ENCODE measurements at regions not wholly inside any gene's neighbourhood (a gene's known extent, or its start where the extent isn't known, plus 50 kb on each side); places are given as distances from the start of the nearest gene placed in this dataset.
"Not testable (repeated sequence)": the region's sequence is repeated elsewhere in the genome, so short reads cannot be mapped to it uniquely, and the experiment has no call there.

DNA sequence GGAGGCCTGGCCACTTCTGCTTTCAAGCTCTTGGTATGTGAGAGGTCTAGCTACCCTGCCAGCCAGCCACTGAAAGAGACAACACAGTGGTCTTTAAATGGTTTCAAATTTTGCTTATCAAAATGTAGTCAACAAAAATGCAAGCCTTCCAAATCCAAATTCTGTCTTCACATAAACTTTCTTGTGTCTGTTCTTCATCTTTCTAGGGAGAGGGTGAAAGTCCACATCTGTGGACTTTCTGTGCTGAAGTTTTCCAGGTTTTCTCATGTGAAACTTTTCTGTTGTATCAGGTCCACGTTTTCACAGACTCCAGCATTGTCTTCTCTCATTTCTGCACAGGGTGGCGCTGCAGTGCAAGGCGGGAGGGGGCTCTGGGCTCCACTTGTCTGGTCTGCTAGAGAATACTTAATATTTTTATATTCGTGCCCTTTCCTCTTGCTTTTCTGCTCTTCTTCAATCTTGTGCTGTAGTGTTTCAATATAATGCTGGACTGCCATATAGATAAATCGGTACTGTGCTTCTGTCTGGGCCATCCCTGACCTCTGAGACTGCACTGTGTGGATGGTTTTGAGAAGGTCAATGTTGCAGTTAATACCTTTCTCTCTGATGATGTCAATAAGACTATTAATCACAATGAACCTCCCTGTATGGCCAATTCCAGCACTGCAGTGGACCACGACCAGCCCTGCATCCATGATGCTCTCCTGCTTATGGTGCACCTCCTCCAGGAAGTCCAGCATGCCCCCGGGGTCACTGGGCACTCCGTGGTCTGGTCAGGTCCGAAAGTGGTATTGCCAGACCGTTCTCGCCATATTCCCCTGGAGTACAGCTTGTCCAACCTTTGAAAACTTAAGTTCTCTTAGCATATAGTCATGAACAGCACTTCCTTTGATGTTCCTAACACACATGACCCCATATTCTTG lies 161.6 kb upstream of the TNFAIP3 start:
- peak overlapping the region; percentile 92 for H3K27ac Mint-ChIP-seq
- peak; percentile 54 to 81 (median 66) for DNase-seq
- peak; percentile 26 for ATAC-seq
- H3K4me3 Mint-ChIP-seq = peak overlapping the region; percentile 19
- H3K9me3 ChIP-seq (ENCODE audit: control insufficient read depth, low read length, poor library complexity, severe bottlenecking) = no peaks in the 10 kb centered on the region
- peaks cover 11% of the 10 kb centered on the region for H3K27me3 Mint-ChIP-seq
- peaks cover 41% of the 10 kb centered on the region for H3K4me1 Mint-ChIP-seq
- peaks cover 6% of the 10 kb centered on the region for H3K36me3 Mint-ChIP-seq (ENCODE audit: low read depth)

DNA sequence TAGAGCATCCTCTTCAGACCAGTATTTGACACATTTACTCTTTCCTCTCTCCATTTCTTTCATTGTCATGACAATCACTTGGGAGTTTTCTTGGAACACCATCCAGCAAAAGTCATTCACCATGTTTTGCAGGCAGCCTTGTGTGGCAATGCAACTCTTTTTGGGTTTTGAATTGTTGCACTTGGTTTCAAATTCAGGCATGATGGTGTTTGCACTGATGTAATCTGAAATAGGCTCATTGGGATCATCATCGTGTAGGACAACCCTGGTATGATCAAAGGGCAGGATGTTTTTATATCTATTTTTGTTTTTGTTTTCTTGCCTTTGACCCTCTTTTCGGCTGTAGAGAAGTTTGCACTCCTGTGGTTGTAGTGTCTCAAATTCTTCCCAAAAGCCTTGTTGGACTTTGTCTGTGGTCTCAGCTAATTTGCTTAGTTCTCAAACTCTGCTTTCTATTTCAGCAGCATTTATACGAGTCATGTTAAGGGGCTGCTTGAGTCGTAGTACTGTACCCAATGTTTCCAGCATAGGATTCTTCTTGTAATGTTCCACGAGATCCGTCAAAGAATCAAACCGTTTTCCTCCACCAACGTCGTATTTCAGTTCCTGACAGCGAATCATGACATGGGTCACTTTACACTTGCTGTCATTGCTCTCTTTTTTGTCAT lies 160.8 kb upstream of the TNFAIP3 start:
- H3K4me1 Mint-ChIP-seq = peaks cover 43% of the 10 kb centered on the region
- peaks cover 6% of the 10 kb centered on the region for H3K27me3 Mint-ChIP-seq
- ATAC-seq (no peak), DNase-seq (no peak)
- peak overlapping the region; percentile 55 for H3K4me3 Mint-ChIP-seq
- H3K9me3 ChIP-seq (ENCODE audit: control insufficient read depth, low read length, poor library complexity, severe bottlenecking) = no peaks in the 10 kb centered on the region
- H3K27ac Mint-ChIP-seq = peak overlapping the region; percentile 92
- H3K36me3 Mint-ChIP-seq (ENCODE audit: low read depth) = peaks cover 6% of the 10 kb centered on the region

DNA sequence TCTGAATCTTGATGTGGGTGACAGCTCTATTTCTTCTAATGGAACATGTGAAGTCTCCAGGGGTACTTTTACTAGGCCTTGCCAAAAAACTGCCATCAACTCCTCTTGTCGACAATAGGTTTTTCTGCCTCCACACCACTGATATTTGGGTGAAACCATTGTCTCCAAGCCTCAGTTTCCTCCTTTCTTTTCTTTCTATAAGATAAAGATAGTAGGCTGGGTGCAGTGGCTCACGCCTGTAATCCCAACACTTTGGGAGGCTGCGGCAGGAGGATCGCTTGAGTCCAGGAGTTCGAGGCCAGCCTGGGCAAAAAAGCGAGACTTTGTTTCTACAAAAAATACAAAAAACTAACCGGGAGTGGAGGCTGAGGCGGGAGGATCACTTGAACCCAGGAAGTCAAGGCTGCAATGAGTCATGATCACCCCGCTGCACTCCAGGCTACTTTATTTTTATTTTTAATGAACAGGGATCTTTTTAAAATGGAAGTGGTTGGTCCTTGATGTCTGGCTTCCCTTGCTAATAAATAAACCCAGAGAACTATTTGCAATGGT lies 159.9 kb upstream of the TNFAIP3 start:
- ATAC-seq (no peak), DNase-seq (no peak)
- peak overlapping the region; percentile 59 for H3K4me3 Mint-ChIP-seq
- peak overlapping the region; percentile 92 for H3K27ac Mint-ChIP-seq
- H3K4me1 Mint-ChIP-seq = peaks cover 41% of the 10 kb centered on the region
- H3K36me3 Mint-ChIP-seq (ENCODE audit: low read depth) = peaks cover 6% of the 10 kb centered on the region
- no peaks in the 10 kb centered on the region for H3K27me3 Mint-ChIP-seq
- H3K9me3 ChIP-seq (ENCODE audit: control insufficient read depth, low read length, poor library complexity, severe bottlenecking) = no peaks in the 10 kb centered on the region

DNA sequence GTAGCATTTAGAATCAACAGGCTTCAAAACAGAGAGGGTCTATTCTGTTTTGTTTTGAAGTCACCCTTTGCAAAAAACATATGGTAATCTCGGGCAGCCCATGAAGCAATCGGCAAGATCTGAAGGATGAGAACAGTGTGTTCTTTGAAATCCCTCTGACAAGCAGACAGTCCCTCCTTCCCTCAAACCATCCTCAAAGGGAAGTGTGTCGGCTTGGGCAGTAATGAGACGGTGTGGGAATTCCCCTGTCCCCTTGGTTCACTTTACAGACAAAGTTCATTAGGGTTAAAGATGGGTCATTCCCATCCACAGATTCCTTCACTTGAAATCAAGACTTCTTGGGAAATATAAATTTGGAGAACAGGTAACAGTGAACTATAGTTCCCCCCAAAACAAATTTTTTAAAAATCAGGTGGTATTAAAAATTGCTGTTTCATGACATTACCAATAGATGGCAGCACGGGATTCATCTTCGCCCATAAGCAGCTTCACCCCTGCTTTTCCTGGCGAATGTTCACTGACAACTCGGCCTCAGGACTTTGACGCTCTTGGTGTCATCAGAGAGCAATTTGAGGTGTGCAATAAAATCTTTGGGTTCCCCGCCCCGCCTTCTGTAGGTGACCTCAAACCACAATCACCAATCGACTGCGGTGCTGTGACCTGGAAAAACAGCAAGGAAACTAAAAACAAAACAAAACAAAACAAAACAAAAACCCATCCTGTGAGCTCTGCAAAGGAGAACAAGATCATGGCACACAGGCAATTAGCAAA lies 159.3 kb upstream of the TNFAIP3 start:
- Mint-ChIP-seq H3K27me3 (no peaks in the 10 kb centered on the region), H3K4me3 (peak overlapping the region; percentile 59), H3K4me1 (peaks cover 41% of the 10 kb centered on the region), H3K27ac (peak overlapping the region; percentile 92), H3K36me3 (ENCODE audit: low read depth) (peaks cover 6% of the 10 kb centered on the region)
- DNase-seq = peak; percentile 66 to 84 (median 74)
- ATAC-seq = peak; percentile 76
- H3K9me3 ChIP-seq (ENCODE audit: control insufficient read depth, low read length, poor library complexity, severe bottlenecking) = no peaks in the 10 kb centered on the region

DNA sequence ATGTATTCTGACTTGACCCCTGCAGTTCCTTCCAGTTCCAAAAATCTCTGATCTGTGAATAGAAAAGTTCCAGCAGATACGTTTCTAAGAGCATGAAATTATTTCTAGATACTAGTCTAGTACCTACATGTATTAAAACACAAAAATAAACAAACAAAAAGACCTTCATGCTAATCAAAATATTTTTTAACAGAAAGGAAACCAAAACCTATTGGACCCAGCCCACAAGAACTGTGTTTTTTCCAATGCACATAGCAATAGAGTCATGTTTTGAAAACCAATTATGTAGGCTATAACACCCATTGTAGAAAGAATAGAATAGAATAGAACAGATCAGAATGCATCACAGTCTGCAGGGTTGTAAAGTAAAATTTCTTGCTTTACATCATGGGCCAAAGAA lies 158.6 kb upstream of the TNFAIP3 start:
- H3K4me1 Mint-ChIP-seq = peaks cover 38% of the 10 kb centered on the region
- DNase-seq (no peak), ATAC-seq (peak; percentile 28)
- peak overlapping the region; percentile 92 for H3K27ac Mint-ChIP-seq
- no peaks in the 10 kb centered on the region for H3K9me3 ChIP-seq (ENCODE audit: control insufficient read depth, low read length, poor library complexity, severe bottlenecking)
- H3K27me3 Mint-ChIP-seq = no peaks in the 10 kb centered on the region
- peaks cover 6% of the 10 kb centered on the region for H3K36me3 Mint-ChIP-seq (ENCODE audit: low read depth)
- H3K4me3 Mint-ChIP-seq = peak overlapping the region; percentile 65

DNA sequence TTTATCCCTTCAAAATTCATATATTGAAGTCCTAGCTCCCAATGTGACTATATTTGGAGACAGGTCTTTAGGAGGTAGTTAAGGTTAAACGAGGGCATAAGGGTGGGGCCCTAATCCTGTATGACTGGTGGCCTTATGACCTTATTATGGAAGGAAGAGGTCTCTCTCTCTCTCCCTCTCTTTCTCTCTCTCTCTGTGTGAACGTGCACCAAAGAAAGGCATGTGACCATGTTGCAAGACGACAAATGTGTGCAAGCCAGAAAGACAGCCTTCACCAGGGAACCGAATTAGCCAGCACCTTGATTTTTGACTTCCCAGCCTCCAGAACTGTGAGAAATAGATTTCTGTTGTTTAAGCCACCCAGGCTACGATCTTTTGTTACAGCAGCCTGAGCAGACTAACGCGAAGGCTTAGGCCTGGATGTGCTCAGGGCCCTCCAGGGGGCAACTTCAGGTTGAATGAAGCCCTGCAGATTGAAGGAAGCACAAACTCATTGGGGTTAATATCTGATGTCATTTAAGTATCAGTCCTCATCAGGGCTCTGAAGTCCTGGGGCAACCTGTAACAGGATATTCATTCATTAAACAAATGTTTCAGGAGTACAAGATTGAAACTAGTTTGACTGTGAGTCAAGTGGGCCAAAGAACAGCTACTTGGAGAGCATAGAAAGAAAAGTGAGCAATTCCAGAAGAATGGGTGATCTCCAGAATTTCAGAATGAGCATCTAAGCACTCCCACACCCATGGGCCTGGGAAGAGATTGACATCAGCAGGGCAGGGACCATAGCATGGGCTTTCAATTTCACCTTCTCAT lies 157.4 kb upstream of the TNFAIP3 start:
- H3K9me3 ChIP-seq (ENCODE audit: control insufficient read depth, low read length, poor library complexity, severe bottlenecking) = no peaks in the 10 kb centered on the region
- ATAC-seq (no peak), DNase-seq (no peak)
- peak overlapping the region; percentile 47 for H3K4me3 Mint-ChIP-seq
- H3K4me1 Mint-ChIP-seq = peaks cover 44% of the 10 kb centered on the region
- peak overlapping the region; percentile 92 for H3K27ac Mint-ChIP-seq
- no peaks in the 10 kb centered on the region for H3K27me3 Mint-ChIP-seq
- H3K36me3 Mint-ChIP-seq (ENCODE audit: low read depth) = peaks cover 6% of the 10 kb centered on the region

DNA sequence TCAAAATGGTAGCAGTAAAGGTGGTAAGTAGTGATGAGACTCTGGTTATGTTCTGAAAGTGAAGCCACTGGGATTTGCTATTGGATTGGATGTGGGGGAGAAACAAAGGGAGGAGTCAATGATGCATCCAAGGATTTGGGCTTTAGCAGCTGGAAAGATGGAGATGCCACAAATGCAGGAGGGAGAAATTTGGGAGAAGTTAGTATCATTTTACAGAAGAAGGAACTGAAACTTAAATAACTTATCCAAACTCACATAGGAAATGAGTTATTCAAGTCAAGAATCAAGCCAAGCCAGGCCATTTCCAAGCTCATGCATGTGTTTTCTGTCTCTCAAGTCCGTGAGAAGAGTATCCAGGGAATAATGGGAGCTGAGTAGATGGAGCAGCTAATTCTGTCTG lies 155.1 kb upstream of the TNFAIP3 start:
- Mint-ChIP-seq H3K27me3 (no peaks in the 10 kb centered on the region), H3K4me3 (no peak overlapping the region), H3K36me3 (ENCODE audit: low read depth) (peaks cover 6% of the 10 kb centered on the region), H3K27ac (peak overlapping the region; percentile 92), H3K4me1 (peaks cover 37% of the 10 kb centered on the region)
- DNase-seq (no peak), ATAC-seq (no peak)
- no peaks in the 10 kb centered on the region for H3K9me3 ChIP-seq (ENCODE audit: control insufficient read depth, low read length, poor library complexity, severe bottlenecking)

DNA sequence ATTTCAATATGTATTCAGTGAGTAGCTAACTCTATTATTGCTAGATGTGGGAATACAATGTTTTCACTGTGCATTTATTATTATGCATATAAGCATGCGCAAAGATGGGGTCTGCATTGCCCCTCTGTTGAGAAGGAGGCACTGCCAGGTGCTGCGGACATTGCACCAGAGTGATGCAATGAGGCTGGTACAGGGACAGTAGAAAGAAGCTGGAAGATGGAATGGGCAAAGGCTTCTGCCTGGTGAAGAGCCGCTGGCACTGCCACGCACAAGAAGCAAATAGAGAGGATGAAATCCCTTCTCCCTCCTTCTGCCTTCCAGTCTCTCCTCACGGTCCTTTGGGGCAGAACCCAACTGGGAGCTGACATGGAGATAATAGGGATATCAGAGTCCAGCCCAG lies 154.5 kb upstream of the TNFAIP3 start:
- H3K4me3 Mint-ChIP-seq = no peak overlapping the region
- H3K4me1 Mint-ChIP-seq = peaks cover 40% of the 10 kb centered on the region
- H3K36me3 Mint-ChIP-seq (ENCODE audit: low read depth) = peaks cover 6% of the 10 kb centered on the region
- no peaks in the 10 kb centered on the region for H3K27me3 Mint-ChIP-seq
- peak overlapping the region; percentile 92 for H3K27ac Mint-ChIP-seq
- no peak for DNase-seq
- H3K9me3 ChIP-seq (ENCODE audit: control insufficient read depth, low read length, poor library complexity, severe bottlenecking) = no peaks in the 10 kb centered on the region
- ATAC-seq = no peak

DNA sequence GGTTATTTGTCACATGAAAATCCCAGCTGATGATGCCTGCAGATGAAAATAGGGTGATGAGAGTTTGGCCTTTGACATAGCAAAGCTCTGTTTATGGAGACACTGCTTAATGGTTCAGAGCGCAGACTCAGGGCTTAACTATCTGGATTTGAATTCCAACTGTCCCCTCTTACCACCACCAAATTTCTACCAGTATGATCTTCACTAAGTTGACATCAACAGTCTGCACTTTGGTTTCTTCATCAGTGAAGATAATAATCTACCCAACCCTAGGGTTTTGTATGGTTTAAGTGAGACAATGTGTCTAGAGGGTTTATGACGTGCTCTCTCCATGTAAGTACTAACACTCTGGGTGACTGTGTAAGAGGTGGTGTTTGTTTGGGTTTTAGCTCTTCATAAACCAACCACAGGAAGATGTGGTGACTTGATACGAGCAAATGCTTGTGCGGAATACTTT lies 151.4 kb upstream of the TNFAIP3 start:
- peak in 1 of 3 donors; percentile 20 for DNase-seq
- peak overlapping the region; percentile 98 for H3K27ac Mint-ChIP-seq
- H3K27me3 Mint-ChIP-seq = no peaks in the 10 kb centered on the region
- ATAC-seq = peak; percentile 84
- peak overlapping the region; percentile 46 for H3K4me3 Mint-ChIP-seq
- H3K36me3 Mint-ChIP-seq (ENCODE audit: low read depth) = no peaks in the 10 kb centered on the region
- peaks cover 26% of the 10 kb centered on the region for H3K4me1 Mint-ChIP-seq
- H3K9me3 ChIP-seq (ENCODE audit: control insufficient read depth, low read length, poor library complexity, severe bottlenecking) = no peaks in the 10 kb centered on the region

DNA sequence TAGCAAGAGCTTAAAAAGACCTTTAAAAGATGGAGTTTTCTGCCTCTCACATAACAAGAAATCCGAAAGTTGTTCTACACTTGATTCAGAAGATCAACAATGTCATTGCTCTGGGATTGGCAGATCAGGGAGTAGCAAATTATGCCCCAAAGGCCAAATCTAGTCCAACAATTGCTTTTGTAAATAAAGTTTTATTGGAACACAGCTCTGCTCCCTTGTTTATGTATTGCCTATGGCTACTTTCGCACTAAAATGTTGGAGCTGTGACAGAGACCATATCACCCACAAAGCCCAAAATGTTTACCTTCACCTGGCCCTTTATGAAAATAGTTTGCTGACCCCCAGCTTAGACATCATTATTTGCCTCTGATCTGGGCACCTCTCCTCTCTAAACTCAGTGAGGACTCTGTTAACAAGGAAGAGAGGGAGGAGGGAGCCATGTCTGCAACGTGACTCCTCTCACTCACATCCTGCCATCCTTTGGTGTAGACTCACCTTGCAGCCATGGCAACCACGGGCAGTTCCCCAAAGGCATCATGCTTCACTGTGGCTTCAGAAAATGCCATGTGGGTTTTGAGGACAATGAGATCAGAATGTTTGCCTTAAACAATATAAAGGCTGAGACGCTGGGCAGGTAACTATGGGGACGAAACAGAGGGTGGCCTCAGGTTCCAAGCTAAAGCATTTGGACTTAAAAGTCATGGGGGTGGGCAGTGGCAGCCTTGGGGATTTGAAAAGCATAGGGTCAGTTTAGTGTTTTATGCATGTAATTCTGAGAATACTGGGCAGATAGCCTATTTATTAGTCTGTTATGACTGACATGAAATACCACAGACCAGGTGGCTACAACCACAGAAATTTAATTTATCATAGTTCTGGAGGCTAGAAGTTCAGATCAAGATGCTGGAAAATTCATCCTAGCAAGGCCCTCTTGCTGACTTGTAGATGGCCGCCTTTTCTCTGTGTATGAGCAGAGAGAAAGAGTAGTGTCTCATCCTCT lies 149.7 kb upstream of the TNFAIP3 start:
- peak; percentile 60 to 77 (median 73) for DNase-seq
- H3K36me3 Mint-ChIP-seq (ENCODE audit: low read depth) = no peaks in the 10 kb centered on the region

DNA sequence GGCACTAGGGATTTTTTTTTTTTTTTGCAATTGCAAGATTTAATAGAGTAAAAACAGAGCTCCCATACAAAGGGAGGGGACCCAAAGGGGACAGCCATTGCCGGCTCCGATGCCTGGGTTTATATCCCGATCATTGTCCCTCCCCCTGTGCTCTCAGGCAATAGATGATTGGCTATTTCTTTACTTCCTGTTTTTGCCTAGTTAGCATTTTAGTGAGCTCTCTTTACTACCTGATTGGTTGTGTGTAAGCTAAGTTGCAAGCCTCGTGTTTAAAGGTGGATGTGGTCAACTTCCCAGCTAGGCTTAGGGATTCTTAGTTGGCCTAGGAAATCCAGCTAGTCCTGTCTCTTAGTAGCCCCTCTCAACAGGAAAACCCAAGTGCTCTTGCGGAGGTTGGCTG lies 148.2 kb upstream of the TNFAIP3 start:
- H3K4me3 Mint-ChIP-seq; H3K27me3 Mint-ChIP-seq; DNase-seq; H3K36me3 Mint-ChIP-seq (ENCODE audit: low read depth); ATAC-seq; H3K9me3 ChIP-seq (ENCODE audit: control insufficient read depth, low read length, poor library complexity, severe bottlenecking): not testable (repeated sequence)
- Mint-ChIP-seq H3K27ac (peak overlapping the region; percentile 98), H3K4me1 (peaks cover 28% of the 10 kb centered on the region)

More for the DNA sequence above, 149.7 kb upstream of the TNFAIP3 start:
- peak overlapping the region; percentile 98 for H3K27ac Mint-ChIP-seq
- H3K4me1 Mint-ChIP-seq = peaks cover 26% of the 10 kb centered on the region
- no peaks in the 10 kb centered on the region for H3K27me3 Mint-ChIP-seq
- peak overlapping the region; percentile 76 for H3K4me3 Mint-ChIP-seq
- ATAC-seq = peak; percentile 73
- H3K9me3 ChIP-seq (ENCODE audit: control insufficient read depth, low read length, poor library complexity, severe bottlenecking) = no peaks in the 10 kb centered on the region
